B cell (primary cell): ENCODE measurements at regions not wholly inside any gene's neighbourhood (a gene's known extent, or its start where the extent isn't known, plus 50 kb on each side); places are given as distances from the start of the nearest gene placed in this dataset.

Source experiments
- EZH2 ChIP-seq: IDR thresholded peaks from 2 replicates; pipeline ENCODE4 v1.6.1; 2012; ENCODE audit warnings: borderline replicate concordance, low read depth, mild to moderate bottlenecking, moderate library complexity, low read length; ENCODE audit not compliant: insufficient read depth, poor library complexity, severe bottlenecking
- TF ChIP-seq, protein P1 (sequence below): fragments of 200-600 bp; IDR thresholded peaks from one replicate; pipeline ENCODE4 v1.8.0; 2022; ENCODE audit warnings: antibody characterized with exemption, mild to moderate bottlenecking

GRCh38 chr2:201969938-201970785, 63.5 kb upstream of the FZD7 start:
- TF ChIP-seq, protein P1, sequence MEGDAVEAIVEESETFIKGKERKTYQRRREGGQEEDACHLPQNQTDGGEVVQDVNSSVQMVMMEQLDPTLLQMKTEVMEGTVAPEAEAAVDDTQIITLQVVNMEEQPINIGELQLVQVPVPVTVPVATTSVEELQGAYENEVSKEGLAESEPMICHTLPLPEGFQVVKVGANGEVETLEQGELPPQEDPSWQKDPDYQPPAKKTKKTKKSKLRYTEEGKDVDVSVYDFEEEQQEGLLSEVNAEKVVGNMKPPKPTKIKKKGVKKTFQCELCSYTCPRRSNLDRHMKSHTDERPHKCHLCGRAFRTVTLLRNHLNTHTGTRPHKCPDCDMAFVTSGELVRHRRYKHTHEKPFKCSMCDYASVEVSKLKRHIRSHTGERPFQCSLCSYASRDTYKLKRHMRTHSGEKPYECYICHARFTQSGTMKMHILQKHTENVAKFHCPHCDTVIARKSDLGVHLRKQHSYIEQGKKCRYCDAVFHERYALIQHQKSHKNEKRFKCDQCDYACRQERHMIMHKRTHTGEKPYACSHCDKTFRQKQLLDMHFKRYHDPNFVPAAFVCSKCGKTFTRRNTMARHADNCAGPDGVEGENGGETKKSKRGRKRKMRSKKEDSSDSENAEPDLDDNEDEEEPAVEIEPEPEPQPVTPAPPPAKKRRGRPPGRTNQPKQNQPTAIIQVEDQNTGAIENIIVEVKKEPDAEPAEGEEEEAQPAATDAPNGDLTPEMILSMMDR, result no peak
- TF ChIP-seq EZH2, result no peak
